Panc1 (cell line): ENCODE measurements at regions not wholly inside any gene's neighbourhood (a gene's known extent, or its start where the extent isn't known, plus 50 kb on each side); places are given as distances from the start of the nearest gene placed in this dataset.

ENCODE experiments used
- CTCF ChIP-seq: fragments of 450-650 bp; IDR thresholded peaks from 2 replicates; pipeline ENCODE4 v1.5.1; 2017; ENCODE audit warnings: mild to moderate bottlenecking
- POLR2AphosphoS5 ChIP-seq: IDR thresholded peaks from 2 replicates; pipeline ENCODE4 v1.6.1; 2012; ENCODE audit warnings: mild to moderate bottlenecking, low read depth, low read length, moderate library complexity

DNA sequence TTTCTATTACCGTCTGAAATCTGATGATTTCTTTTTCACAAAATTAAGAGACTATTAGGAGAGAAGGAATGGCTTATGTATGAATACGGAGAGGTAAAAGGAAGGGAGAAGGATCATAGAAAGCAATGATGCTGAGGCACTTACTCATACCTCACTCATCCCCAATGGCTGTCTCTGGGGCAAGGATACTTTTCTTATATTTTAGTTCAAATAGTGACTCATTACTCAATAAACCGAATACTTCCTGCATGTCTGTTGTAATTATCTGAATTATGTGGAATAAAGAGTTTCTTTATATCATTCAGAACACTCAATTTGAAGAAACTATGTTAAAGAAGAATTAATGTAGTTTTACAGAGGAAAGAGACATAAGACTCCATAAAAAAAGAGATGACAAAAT, 284.5 kb upstream of the NUDT12 start:
- TF ChIP-seq CTCF = no peak
- TF ChIP-seq POLR2AphosphoS5 = no peak
